Natural killer cell (primary cell): ENCODE measurements at regions not wholly inside any gene's neighbourhood (a gene's known extent, or its start where the extent isn't known, plus 50 kb on each side); places are given as distances from the start of the nearest gene placed in this dataset.

Source experiments
- ATAC-seq, 3 donors: fragments of 150-1000 bp in 2 of 3; fragments of 200-7000 bp in 1 of 3; cut with Tn5 transposase; 1 replicate in 1 of 3; 2 replicates in 2 of 3; pipeline ENCODE4 v1.10.0; 2021; ENCODE audit warnings: mild to moderate bottlenecking in 2 of 3, moderate library complexity in 2 of 3
- DNase-seq, 2 donors: peaks; one replicate each; pipeline versions ENCODE4 v3.0.0 to v3.0.0-alpha.2; 2013 to 2021; ENCODE audit warnings: mixed read lengths in 1 of 2
- H3K27ac ChIP-seq: one replicate; pipeline ENCODE4 v1.5.1; 2013; ENCODE audit warnings: mild to moderate bottlenecking, low read length
- H3K27me3 ChIP-seq: one replicate; pipeline ENCODE4 v1.6.1; 2013; ENCODE audit warnings: low read length; ENCODE audit not compliant: control insufficient read depth, insufficient read depth
- H3K36me3 ChIP-seq: one replicate; pipeline ENCODE4 v1.6.1; 2013; ENCODE audit warnings: low read length; ENCODE audit not compliant: control insufficient read depth, insufficient read depth
- H3K4me1 ChIP-seq: one replicate; pipeline ENCODE4 v1.6.1; 2013; ENCODE audit warnings: low read length; ENCODE audit not compliant: control insufficient read depth, insufficient read depth
- H3K4me3 ChIP-seq: one replicate; pipeline ENCODE4 v1.5.1; 2013; ENCODE audit warnings: low read length
- H3K9me3 ChIP-seq: one replicate; pipeline ENCODE4 v1.6.1; 2013; ENCODE audit warnings: low read length; ENCODE audit not compliant: control insufficient read depth, insufficient read depth
- H3K27ac Mint-ChIP-seq, 2 donors: one replicate each; pipeline ENCODE4 v1.8.0; 2022; ENCODE audit warnings: mild to moderate bottlenecking in 2 of 2, mixed read lengths in 2 of 2, moderate library complexity in 1 of 2
- H3K27me3 Mint-ChIP-seq, 2 donors: one replicate each; pipeline ENCODE4 v1.8.0; 2022; ENCODE audit warnings: low read depth in 2 of 2, mixed read lengths in 2 of 2
- H3K36me3 Mint-ChIP-seq: one replicate; pipeline ENCODE4 v1.8.0; 2022; ENCODE audit warnings: mixed read lengths
- H3K4me1 Mint-ChIP-seq, 2 donors: one replicate each; pipeline ENCODE4 v1.8.0; 2022; ENCODE audit warnings: mixed read lengths in 2 of 2
- H3K4me3 Mint-ChIP-seq: one replicate; pipeline ENCODE4 v1.8.0; 2022; ENCODE audit warnings: mild to moderate bottlenecking, moderate library complexity, mixed read lengths
- H3K9me3 Mint-ChIP-seq, 2 donors: one replicate each; pipeline ENCODE4 v1.8.0; 2022; ENCODE audit warnings: mixed read lengths in 2 of 2
- CTCF ChIP-seq: fragments of 200-600 bp; IDR thresholded peaks from one replicate; pipeline ENCODE4 v1.8.0; 2022; ENCODE audit warnings: antibody characterized with exemption
- WGBS: methylation state at CpG from one replicate; pipeline ENCODE4 v1.1.7; 2013; ENCODE audit warnings: missing lambda C conversion rate; ENCODE audit not compliant: insufficient coverage; 5-methylcytosine and 5-hydroxymethylcytosine counted together
- intact Hi-C: fragments of 100-400 bp; cut with micrococcal nuclease; formaldehyde crosslinking; loops from one replicate; pipeline ENCODE4 v1.14.2; 2022

DNA sequence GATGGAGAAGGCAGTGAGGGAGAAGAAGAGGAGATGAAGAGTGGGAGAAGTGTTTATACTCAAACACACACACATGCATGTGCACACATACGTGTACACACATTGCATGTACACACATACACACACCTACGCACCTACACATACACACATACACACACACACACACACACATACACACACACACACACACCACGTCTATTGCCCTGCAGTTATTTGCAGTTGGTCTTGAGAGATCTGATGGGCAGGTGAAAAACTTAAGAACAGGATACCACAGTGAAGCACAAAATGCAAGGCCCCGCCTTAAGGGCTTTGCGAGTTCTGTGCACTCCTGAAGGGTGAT lies 190.2 kb downstream of the MYCN start:
- no peaks in the 10 kb centered on the region for H3K9me3 Mint-ChIP-seq
- DNase-seq (no peak), ATAC-seq (no peak)
- TF ChIP-seq CTCF: no peak
- no peaks in the 10 kb centered on the region for H3K36me3 ChIP-seq
- intact Hi-C loops: no loop called here
- no peak overlapping the region for H3K27ac Mint-ChIP-seq
- H3K4me3 ChIP-seq: no peak overlapping the region
- no peaks in the 10 kb centered on the region for H3K4me1 ChIP-seq
- H3K9me3 ChIP-seq: no peaks in the 10 kb centered on the region
- H3K27me3 Mint-ChIP-seq: peaks cover 0 to 2% of the 10 kb centered on the region in 2 donors
- H3K36me3 Mint-ChIP-seq: no peaks in the 10 kb centered on the region
- H3K27ac ChIP-seq: no peak overlapping the region
- H3K4me3 Mint-ChIP-seq: no peak overlapping the region
- no peaks in the 10 kb centered on the region for H3K27me3 ChIP-seq
- 90% methylated on average over 5 of the region's 5 CpGs for whole genome bisulfite sequencing
- H3K4me1 Mint-ChIP-seq: no peaks in the 10 kb centered on the region

GRCh38 chr2:16129716-16130540 lies 189.6 kb downstream of the MYCN start:
- 91% methylated on average over 6 of the region's 8 CpGs for WGBS

DNA sequence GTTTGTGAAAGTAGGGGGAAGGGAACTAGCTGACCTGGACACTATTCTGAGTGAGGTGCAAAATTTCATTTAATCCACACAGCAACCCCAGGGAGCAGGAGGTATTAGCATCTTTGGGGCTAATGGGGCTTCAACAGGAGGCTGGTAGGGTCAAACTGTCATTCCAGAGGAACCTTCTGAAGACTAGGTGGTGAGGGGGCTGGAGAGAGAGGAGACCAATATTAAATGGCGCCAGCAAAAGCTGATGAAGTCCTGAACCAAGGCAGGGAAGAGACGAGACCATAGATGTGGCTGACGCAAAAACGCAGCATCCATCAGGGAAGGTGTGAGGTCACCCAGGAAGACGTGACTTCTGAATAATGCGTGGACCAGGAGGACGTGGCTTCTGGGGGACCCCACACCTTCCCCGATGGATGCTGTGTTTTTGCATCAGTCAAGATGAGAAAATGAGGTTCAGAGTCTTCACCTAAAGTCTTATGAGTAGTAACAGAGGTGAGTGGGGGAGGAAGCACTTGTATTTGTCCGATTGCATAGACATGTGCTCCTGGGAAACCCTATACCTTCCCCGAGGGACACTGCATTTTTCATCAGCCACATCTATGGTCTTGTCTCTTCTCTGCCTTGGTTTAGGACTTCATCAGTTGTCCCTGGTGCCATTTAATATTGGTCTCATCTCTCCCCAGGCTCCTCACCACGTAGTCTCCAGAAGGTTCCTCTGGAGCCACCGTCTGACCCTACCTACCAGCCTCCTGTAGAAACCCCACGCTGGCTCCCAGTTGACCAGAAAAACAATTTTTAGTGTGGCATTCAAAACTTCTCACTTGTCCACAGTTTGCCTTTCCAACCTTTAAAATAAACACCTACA lies 188.6 kb downstream of the MYCN start:
- no peaks in the 10 kb centered on the region for H3K36me3 ChIP-seq
- 85% methylated on average over 13 of the region's 13 CpGs for WGBS
- Mint-ChIP-seq H3K36me3 (no peaks in the 10 kb centered on the region), H3K27me3 (peaks cover 0 to 2% of the 10 kb centered on the region in 2 donors), H3K27ac (no peak overlapping the region), H3K4me3 (no peak overlapping the region), H3K9me3 (no peaks in the 10 kb centered on the region), H3K4me1 (no peaks in the 10 kb centered on the region)
- H3K9me3 ChIP-seq: no peaks in the 10 kb centered on the region
- no peaks in the 10 kb centered on the region for H3K27me3 ChIP-seq
- H3K4me3 ChIP-seq: no peak overlapping the region
- TF ChIP-seq CTCF: no peak
- H3K27ac ChIP-seq: no peak overlapping the region
- intact Hi-C loops: no loop called here
- DNase-seq (no peak), ATAC-seq (no peak)
- no peaks in the 10 kb centered on the region for H3K4me1 ChIP-seq

More at GRCh38 chr2:16129716-16130540, 189.6 kb downstream of the MYCN start:
- Mint-ChIP-seq H3K4me3 (no peak overlapping the region), H3K27me3 (peaks cover 0 to 2% of the 10 kb centered on the region in 2 donors), H3K9me3 (no peaks in the 10 kb centered on the region), H3K4me1 (no peaks in the 10 kb centered on the region), H3K36me3 (no peaks in the 10 kb centered on the region), H3K27ac (no peak overlapping the region)
- Histone ChIP-seq H3K36me3 (no peaks in the 10 kb centered on the region), H3K4me3 (no peak overlapping the region), H3K27ac (no peak overlapping the region), H3K27me3 (no peaks in the 10 kb centered on the region), H3K9me3 (no peaks in the 10 kb centered on the region), H3K4me1 (no peaks in the 10 kb centered on the region)
- ATAC-seq (no peak), DNase-seq (no peak)
- intact Hi-C loops: no loop called here
- no peak for TF ChIP-seq CTCF
